Astrocyte of the cerebellum (primary cell): ENCODE measurements at regions not wholly inside any gene's neighbourhood (a gene's known extent, or its start where the extent isn't known, plus 50 kb on each side); places are given as distances from the start of the nearest gene placed in this dataset.

Source experiments
- DNase-seq: peaks from one replicate; pipeline ENCODE4 v3.0.0-alpha.2; 2011; ENCODE audit warnings: low read depth
- H3K4me3 ChIP-seq: 2 replicates; pipeline ENCODE4 v1.5.1; 2011; ENCODE audit warnings: mild to moderate bottlenecking, low read depth, low read length, moderate library complexity
- in situ Hi-C: cut with HindIII; loops from 2 replicates; pipeline ENCODE4 v1.10.0; 2017; ENCODE audit warnings: low sequenced_read_pairs
- TF ChIP-seq, protein P1 (sequence below): IDR thresholded peaks from 2 replicates; pipeline ENCODE4 v1.5.1; 2012; ENCODE audit warnings: low read length, low read depth, moderate library complexity, mild to moderate bottlenecking; ENCODE audit errors: missing control alignments

DNA sequence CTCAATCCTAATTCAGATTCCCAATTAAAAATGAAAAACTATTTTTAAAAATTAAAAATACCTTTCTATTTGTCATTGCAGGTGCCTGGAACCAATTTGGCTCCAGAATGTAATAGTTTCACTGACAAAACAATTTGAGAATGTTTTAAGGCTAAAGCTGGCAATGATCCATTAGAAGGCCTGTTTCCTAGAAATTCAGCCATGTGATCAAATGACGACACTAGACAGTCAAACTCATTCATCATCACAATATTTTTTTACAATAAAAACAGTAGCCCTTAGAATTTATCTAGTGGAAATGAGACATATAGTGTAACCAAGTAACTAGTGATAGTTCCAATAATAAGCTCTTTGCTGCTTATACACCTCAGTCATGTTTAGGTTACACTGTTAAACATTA lies 75.4 kb upstream of the MAP3K1 start:
- in situ Hi-C loops, result no loop called here
- TF ChIP-seq, protein P1, sequence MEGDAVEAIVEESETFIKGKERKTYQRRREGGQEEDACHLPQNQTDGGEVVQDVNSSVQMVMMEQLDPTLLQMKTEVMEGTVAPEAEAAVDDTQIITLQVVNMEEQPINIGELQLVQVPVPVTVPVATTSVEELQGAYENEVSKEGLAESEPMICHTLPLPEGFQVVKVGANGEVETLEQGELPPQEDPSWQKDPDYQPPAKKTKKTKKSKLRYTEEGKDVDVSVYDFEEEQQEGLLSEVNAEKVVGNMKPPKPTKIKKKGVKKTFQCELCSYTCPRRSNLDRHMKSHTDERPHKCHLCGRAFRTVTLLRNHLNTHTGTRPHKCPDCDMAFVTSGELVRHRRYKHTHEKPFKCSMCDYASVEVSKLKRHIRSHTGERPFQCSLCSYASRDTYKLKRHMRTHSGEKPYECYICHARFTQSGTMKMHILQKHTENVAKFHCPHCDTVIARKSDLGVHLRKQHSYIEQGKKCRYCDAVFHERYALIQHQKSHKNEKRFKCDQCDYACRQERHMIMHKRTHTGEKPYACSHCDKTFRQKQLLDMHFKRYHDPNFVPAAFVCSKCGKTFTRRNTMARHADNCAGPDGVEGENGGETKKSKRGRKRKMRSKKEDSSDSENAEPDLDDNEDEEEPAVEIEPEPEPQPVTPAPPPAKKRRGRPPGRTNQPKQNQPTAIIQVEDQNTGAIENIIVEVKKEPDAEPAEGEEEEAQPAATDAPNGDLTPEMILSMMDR, result no peak
- no peak overlapping the region for H3K4me3 ChIP-seq
- no peak for DNase-seq

DNA sequence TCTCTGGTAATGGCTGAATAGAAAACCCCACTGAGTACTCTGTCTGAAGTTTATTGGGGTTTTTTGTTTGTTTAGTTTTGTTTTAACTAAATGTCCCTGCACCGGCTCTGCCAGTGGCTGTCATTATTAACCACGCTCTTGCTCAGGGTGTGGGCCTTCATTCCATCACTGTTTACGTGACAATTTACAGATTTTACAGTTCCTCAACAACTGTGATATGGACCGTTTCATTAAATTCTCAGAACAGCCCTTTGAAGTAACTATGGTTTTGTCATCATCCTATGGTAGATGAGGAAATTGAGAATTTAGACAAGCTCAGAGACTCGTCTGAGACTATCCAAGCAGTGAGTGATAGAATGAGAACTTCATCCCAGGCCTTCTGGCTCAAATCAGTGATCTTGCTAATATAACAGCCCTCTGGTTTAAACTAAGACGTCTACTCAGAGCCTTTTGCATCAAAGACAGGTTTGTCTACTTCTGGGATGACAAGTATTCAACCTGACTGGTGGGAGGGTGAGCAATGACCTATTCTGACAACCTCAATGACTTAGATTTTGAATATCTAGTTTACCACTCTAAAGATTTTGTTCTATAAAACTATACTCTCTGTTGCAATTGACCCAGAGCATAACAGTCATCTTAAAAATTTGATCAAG lies 77.3 kb upstream of the MAP3K1 start:
- TF ChIP-seq, protein P1, result no peak
- H3K4me3 ChIP-seq, result no peak overlapping the region
- in situ Hi-C loops, result no loop called here
- no peak for DNase-seq

DNA sequence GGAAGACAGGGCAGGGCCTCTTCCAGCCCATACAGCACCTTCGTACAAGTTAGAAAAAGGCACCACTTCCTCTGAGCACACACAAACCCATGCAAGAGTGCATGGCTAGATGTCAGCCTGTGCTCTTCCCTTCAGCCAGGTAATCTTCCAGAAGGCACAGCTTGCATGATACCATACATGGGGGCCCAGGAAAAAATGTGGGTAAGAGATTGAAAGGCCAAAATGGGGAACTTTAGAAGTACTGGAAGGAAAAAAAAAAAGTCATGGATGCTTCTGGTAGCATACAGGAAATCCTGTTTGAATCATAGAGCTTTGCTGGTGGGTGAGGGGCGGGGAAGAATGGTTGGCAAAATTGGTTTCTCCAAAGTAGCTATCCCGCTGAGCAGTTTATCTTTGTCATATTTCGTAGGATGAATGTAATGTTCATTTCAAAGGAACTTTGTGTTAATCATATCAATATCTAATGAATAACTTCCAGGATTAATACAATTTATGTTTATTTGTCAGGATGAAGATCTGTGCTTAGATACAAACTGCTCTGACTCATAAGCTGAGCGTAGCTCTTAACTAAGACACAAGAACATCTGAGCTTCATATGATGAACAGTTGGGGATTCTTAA lies 78.2 kb upstream of the MAP3K1 start:
- in situ Hi-C loops, result no loop called here
- no peak for DNase-seq
- no peak overlapping the region for H3K4me3 ChIP-seq
- TF ChIP-seq, protein P1, result no peak

DNA sequence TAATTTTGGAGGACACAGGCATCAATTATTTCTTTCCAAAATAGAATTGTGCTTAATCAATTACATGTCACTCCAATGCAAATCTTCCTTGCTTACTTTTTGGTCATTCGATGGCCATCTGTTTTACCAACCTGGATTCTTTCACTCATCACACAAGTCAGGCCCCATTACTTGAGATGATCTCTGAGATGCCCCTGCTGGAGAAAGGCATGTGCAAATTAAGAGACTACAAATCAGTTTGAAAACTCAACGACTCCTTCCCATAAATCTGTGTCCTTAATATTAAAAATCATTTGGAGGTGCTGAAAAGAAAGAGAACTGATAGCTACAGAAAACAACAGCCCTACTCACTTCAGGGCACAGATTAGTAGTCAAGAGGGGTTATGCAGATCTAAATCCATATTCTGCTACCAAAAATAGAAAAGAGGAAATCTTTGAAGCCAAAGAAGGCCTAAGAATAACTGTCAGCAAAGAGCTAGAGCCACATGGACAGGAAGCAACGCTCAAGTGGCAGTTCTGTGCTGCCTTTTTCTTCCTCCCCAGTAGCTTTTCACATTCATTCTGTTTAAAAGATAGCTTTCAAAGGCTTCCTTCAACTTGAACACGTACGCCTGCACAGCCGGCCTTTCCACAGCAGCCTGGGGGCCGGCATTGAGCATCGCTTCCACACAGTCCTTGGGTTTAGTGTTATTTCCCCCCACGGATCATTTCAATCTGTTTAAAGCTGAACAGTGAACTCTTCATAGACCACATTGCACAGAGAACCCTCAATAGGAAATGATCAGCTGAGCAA lies 79.3 kb upstream of the MAP3K1 start:
- DNase-seq, result no peak
- H3K4me3 ChIP-seq, result no peak overlapping the region
- in situ Hi-C loops, result no loop called here
- TF ChIP-seq, protein P1, result no peak

DNA sequence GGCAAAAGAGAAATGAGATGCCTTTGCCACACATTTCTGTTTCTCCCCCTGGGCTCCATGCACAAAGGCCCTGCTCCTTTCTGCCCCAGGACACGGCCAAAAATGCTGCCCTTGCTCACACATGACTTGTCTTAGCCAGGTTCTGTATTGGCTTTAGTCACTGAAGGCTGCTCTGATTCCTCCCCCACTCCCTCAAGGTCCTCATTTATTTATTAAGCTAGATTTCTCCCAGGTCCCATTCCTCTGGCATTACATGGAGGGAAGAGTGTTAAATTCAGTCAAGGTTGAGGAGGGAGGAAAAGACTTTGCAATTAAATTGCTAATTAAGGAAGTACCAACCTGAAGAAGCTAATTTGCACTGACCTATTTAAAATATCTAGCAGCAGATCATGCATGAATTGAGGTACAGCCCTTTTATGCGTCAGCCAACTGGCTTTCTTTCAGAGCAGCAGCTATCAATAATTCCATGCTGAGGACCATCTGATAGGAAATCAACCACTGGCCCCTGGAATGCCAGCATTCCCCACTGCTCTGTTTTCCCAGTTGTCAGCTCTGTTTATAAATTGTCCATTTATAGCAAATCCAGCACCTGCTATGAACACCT lies 81.2 kb upstream of the MAP3K1 start:
- in situ Hi-C loops, result no loop called here
- TF ChIP-seq, protein P1, result no peak
- no peak overlapping the region for H3K4me3 ChIP-seq
- peak; percentile 3 for DNase-seq

DNA sequence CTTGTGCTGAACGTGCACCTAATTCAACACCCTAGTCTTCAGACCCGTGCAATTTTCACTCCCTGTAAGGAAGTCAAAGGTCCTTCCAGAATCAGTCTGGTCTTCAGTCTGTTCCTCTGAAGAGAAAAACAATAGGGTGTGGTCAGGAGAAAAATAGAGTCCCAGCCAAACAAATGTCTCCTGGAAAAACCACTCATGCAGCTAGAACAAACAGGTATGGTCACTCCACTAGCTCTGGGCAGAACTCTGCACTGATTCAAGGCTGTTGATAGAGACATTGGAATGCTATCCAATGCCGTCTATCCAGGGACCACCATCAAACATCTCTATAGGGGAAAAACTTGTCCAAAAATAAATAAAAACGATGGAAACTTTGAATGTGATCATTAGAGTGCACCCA lies 81.8 kb upstream of the MAP3K1 start:
- DNase-seq, result no peak
- TF ChIP-seq, protein P1, result no peak
- no peak overlapping the region for H3K4me3 ChIP-seq
- in situ Hi-C loops, result no loop called here
